Psoas muscle (tissue), 7 donors: ENCODE measurements at regions not wholly inside any gene's neighbourhood (a gene's known extent, or its start where the extent isn't known, plus 50 kb on each side); places are given as distances from the start of the nearest gene placed in this dataset.

Experiments used
- ATAC-seq, 4 donors: fragments of 200-7000 bp; cut with Tn5 transposase; one replicate each; pipeline ENCODE4 v1.9.1; 2020; ENCODE audit warnings: moderate library complexity in 3 of 4, mild to moderate bottlenecking in 2 of 4
- DNase-seq, 2 donors: peaks; one replicate each; pipeline ENCODE4 v3.0.0-alpha.2; 2020
- H3K27ac ChIP-seq: fragments of 200-600 bp; one replicate; pipeline ENCODE4 v1.8.0; 2022
- H3K27me3 ChIP-seq, 3 donors: fragments of 200-600 bp in 1 of 3; one replicate each; pipeline versions ENCODE4 v1.6.1 to v1.8.0; 2013 to 2022; ENCODE audit warnings: low read length in 2 of 3, mild to moderate bottlenecking in 2 of 3, moderate library complexity in 1 of 3; ENCODE audit not compliant: insufficient read depth in 3 of 3
- H3K36me3 ChIP-seq, 2 donors: fragments of 200-600 bp in 1 of 2; one replicate each; pipeline versions ENCODE4 v1.6.1 to v1.8.0; 2013 to 2022; ENCODE audit warnings: low read depth in 1 of 2, mild to moderate bottlenecking in 1 of 2, moderate library complexity in 1 of 2; ENCODE audit not compliant: insufficient read depth in 1 of 2
- H3K4me1 ChIP-seq: fragments of 200-600 bp; one replicate; pipeline ENCODE4 v1.8.0; 2022
- H3K4me3 ChIP-seq: fragments of 200-600 bp; one replicate; pipeline ENCODE4 v1.8.0; 2022; ENCODE audit warnings: mild to moderate bottlenecking
- H3K9me3 ChIP-seq: fragments of 200-600 bp; one replicate; pipeline ENCODE4 v1.8.0; 2022
- CTCF ChIP-seq: fragments of 200-600 bp; IDR thresholded peaks from one replicate; pipeline ENCODE4 v1.8.0; 2022; ENCODE audit warnings: antibody characterized with exemption
- WGBS, 3 donors: extraction: QIAGEN DNeasy Blood & Tissue Kit; methylation state at CpG; one replicate each; pipeline versions ENCODE4 v1.1.6 to v1.1.7; 2013; 5-methylcytosine and 5-hydroxymethylcytosine counted together
- intact Hi-C, 2 donors: fragments of 100-400 bp; cut with DNase I; formaldehyde crosslinking; loops; one replicate each; pipeline versions ENCODE4 v1.11.0 to v1.14.2; 2022
- donor health status: healthy with polysubstance abuse.
- donor health status: DM: no; HTN: no; CAD: no; lungs with moderate emphysema.
- donor health status: Bipolar disorder and iron deficiency.
- donor health status: healthy.
- donor health status: DM: yes; HTN: yes; CAD: no.
- donor health status: DM: no; HTN: no; CAD: no.
- donor health status: DM: yes; HTN: yes; CAD: no.

GRCh38 chr4:92122911-92123310, 180.9 kb upstream of the GRID2 start:
- H3K9me3 ChIP-seq: no peaks in the 10 kb centered on the region
- no peaks in the 10 kb centered on the region for H3K4me1 ChIP-seq
- no peak overlapping the region for H3K4me3 ChIP-seq
- no peaks in the 10 kb centered on the region for H3K36me3 ChIP-seq
- intact Hi-C loops: no loop called here
- no peak for ATAC-seq
- WGBS, 3 donors: 84 to 85% (median 85%) methylated on average over 3 of the region's 3 CpGs
- no peak for DNase-seq
- H3K27me3 ChIP-seq: no peaks in the 10 kb centered on the region
- TF ChIP-seq CTCF: no peak
- H3K27ac ChIP-seq: no peak overlapping the region

GRCh38 chr4:92128676-92129075, 175.1 kb upstream of the GRID2 start:
- intact Hi-C loops: no loop called here
- no peak overlapping the region for H3K4me3 ChIP-seq
- 33 to 47% (median 36%) methylated on average over 1 of the region's 1 CpG for WGBS, 3 donors
- no peak overlapping the region for H3K27ac ChIP-seq
- H3K9me3 ChIP-seq: no peaks in the 10 kb centered on the region
- DNase-seq (no peak), ATAC-seq (no peak)
- no peak for TF ChIP-seq CTCF
- no peaks in the 10 kb centered on the region for H3K27me3 ChIP-seq
- no peaks in the 10 kb centered on the region for H3K36me3 ChIP-seq
- H3K4me1 ChIP-seq: no peaks in the 10 kb centered on the region

DNA sequence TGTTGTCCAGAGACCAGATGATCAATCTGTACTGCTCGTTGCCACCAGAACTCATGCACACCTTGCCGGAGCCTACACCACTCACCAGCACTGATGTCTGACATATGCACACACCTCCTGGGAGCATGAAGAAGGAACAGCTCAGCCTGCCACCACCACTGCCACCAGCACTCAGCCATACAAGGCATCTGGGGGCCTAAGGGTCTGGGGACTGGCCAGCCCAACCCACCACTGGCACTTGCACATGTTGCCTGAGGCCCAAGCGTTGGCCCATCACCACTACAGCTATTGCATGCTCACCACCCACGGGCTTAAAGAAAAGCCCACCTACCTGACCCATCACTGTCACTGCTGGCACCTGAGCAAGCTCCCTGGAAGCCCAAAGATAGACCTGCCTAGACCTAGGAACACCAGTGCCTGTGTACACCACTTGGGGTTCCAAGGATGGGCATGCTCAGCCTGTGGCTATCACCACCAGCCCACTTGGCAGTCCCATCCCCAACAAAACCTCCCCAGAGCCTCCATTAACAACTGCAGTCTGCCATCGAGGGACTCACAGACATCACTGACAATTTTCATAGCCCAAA, 174.3 kb upstream of the GRID2 start:
- H3K9me3 ChIP-seq: no peaks in the 10 kb centered on the region
- no peak overlapping the region for H3K4me3 ChIP-seq
- no peak overlapping the region for H3K27ac ChIP-seq
- TF ChIP-seq CTCF: no peak
- ATAC-seq (no peak), DNase-seq (no peak)
- H3K27me3 ChIP-seq: no peaks in the 10 kb centered on the region
- no peaks in the 10 kb centered on the region for H3K36me3 ChIP-seq
- no peaks in the 10 kb centered on the region for H3K4me1 ChIP-seq
- 81 to 87% (median 82%) methylated on average over 5 of the region's 5 CpGs for WGBS, 3 donors
- intact Hi-C loops: no loop called here

GRCh38 chr4:92136434-92136833, 167.3 kb upstream of the GRID2 start:
- WGBS, 3 donors: 89 to 95% (median 90%) methylated on average over 3 of the region's 3 CpGs
- no peaks in the 10 kb centered on the region for H3K36me3 ChIP-seq
- no peaks in the 10 kb centered on the region for H3K27me3 ChIP-seq
- no peak overlapping the region for H3K27ac ChIP-seq
- intact Hi-C loops: no loop called here
- H3K4me1 ChIP-seq: no peaks in the 10 kb centered on the region
- no peak for TF ChIP-seq CTCF
- no peak overlapping the region for H3K4me3 ChIP-seq
- DNase-seq: no peak
- ATAC-seq: no peak
- peaks cover 15% of the 10 kb centered on the region for H3K9me3 ChIP-seq

DNA sequence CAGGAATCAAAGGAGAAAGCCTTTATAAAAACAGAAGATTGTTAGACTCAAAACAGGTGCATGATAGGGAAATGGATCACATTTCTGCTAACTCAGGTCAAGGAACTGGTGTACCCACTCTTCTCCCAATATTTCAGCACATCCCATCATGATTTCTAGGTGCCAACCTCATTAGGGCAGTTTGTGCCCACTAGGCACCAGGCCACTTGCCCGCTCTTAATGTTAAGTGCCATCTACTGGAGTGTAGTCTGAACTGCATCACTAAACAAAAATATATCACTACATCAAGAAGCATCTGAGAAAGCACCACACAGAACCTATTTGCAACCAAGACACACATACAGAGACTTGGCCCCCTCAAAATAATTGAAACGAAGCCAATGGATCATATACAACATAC, 140.4 kb upstream of the GRID2 start:
- no peak for TF ChIP-seq CTCF
- no peak for ATAC-seq

More for the DNA sequence above, 140.4 kb upstream of the GRID2 start:
- Histone ChIP-seq H3K9me3 (peaks cover 2% of the 10 kb centered on the region), H3K4me1 (no peaks in the 10 kb centered on the region), H3K27ac (no peak overlapping the region), H3K27me3 (no peaks in the 10 kb centered on the region), H3K36me3 (no peaks in the 10 kb centered on the region), H3K4me3 (no peak overlapping the region)
- DNase-seq: no peak
- intact Hi-C loops: no loop called here
- WGBS, 3 donors: 67 to 87% (median 82%) methylated on average over 2 of the region's 2 CpGs
